Uterus (tissue), 3 donors: ENCODE measurements at regions not wholly inside any gene's neighbourhood (a gene's known extent, or its start where the extent isn't known, plus 50 kb on each side); places are given as distances from the start of the nearest gene placed in this dataset.

Experiments used
- DNase-seq, 2 donors: peaks; one replicate each; pipeline ENCODE4 v3.0.0-alpha.2; 2019 to 2020
- H3K27ac ChIP-seq, 2 donors: fragments of 200-600 bp; sonication (generic); 1 replicate in 1 of 2; 2 replicates in 1 of 2; pipeline ENCODE4 v1.5.1; 2016 to 2018
- H3K27me3 ChIP-seq, 2 donors: fragments of 200-600 bp; sonication (generic); one replicate each; pipeline ENCODE4 v1.5.1; 2018 to 2019; ENCODE audit warnings: control low read depth in 1 of 2
- H3K36me3 ChIP-seq, 2 donors: fragments of 200-600 bp; sonication (generic); one replicate each; pipeline ENCODE4 v1.5.1; 2019; ENCODE audit warnings: control low read depth in 1 of 2
- H3K4me1 ChIP-seq, 2 donors: fragments of 200-600 bp; sonication (generic); one replicate each; pipeline ENCODE4 v1.5.1; 2018 to 2019; ENCODE audit warnings: control low read depth in 1 of 2
- H3K4me3 ChIP-seq, 2 donors: fragments of 200-600 bp; sonication (generic); 1 replicate in 1 of 2; 2 replicates in 1 of 2; pipeline ENCODE4 v1.5.1; 2018 to 2019; ENCODE audit warnings: mild to moderate bottlenecking in 1 of 2
- H3K9me3 ChIP-seq, 2 donors: fragments of 200-600 bp; sonication (generic); one replicate each; pipeline ENCODE4 v1.5.1; 2019; ENCODE audit warnings: control low read depth in 1 of 2
- POLR2A ChIP-seq, 2 donors: fragments of 450-650 bp; IDR thresholded peaks; one replicate each; pipeline ENCODE4 v1.6.1; 2016; ENCODE audit warnings: antibody characterized with exemption in 2 of 2, mild to moderate bottlenecking in 1 of 2, moderate library complexity in 1 of 2
- intact Hi-C: fragments of 100-400 bp; cut with DNase I; formaldehyde crosslinking; loops from one replicate; pipeline ENCODE4 v1.15.1; 2023; ENCODE audit warnings: low total_unique reads
- TF ChIP-seq, protein P1 (sequence below), 4 experiments: fragments of 200-600 bp in 2 of 4; fragments of 450-650 bp in 2 of 4; sonication (generic) in 2 of 4; IDR thresholded peaks; one replicate each; pipeline ENCODE4 v1.5.1; 2016 to 2019; ENCODE audit warnings: antibody characterized with exemption in 4 of 4, mild to moderate bottlenecking in 2 of 4, moderate library complexity in 1 of 4
- donor health status: DM: yes; HTN: yes; CAD: no.

DNA sequence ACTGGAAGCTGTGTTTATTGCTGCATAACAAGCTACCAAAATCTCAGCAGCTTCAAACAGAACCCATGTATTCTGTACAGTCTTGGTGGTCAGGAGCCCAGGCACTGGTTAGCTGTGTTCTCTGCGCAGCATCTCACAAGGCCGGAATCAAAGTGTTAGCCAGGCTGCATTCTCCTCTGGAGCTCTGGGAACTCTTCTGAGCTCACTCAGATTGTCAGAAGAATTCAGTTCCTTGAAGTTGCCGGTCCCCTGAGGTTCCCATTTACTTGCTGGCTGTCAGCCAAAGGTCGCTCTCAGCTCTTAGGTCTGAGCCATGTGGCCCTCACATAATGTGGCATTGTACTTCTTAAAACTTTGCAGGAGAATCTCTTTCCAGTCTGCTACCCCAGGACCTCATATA is 123.6 kb upstream of the SMIM21 start:
- no peak overlapping the region for H3K27ac ChIP-seq
- no peak overlapping the region for H3K4me3 ChIP-seq
- DNase-seq, result no peak
- intact Hi-C loops, result no loop called here
- H3K27me3 ChIP-seq, result no peaks in the 10 kb centered on the region
- H3K36me3 ChIP-seq, result no peaks in the 10 kb centered on the region
- H3K9me3 ChIP-seq, result no peaks in the 10 kb centered on the region
- H3K4me1 ChIP-seq, result no peaks in the 10 kb centered on the region
- TF ChIP-seq, protein P1, sequence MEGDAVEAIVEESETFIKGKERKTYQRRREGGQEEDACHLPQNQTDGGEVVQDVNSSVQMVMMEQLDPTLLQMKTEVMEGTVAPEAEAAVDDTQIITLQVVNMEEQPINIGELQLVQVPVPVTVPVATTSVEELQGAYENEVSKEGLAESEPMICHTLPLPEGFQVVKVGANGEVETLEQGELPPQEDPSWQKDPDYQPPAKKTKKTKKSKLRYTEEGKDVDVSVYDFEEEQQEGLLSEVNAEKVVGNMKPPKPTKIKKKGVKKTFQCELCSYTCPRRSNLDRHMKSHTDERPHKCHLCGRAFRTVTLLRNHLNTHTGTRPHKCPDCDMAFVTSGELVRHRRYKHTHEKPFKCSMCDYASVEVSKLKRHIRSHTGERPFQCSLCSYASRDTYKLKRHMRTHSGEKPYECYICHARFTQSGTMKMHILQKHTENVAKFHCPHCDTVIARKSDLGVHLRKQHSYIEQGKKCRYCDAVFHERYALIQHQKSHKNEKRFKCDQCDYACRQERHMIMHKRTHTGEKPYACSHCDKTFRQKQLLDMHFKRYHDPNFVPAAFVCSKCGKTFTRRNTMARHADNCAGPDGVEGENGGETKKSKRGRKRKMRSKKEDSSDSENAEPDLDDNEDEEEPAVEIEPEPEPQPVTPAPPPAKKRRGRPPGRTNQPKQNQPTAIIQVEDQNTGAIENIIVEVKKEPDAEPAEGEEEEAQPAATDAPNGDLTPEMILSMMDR (IDR thresholded peaks at IDR 0.05), result no peak
- no peak for TF ChIP-seq POLR2A (IDR thresholded peaks at IDR 0.05)

DNA sequence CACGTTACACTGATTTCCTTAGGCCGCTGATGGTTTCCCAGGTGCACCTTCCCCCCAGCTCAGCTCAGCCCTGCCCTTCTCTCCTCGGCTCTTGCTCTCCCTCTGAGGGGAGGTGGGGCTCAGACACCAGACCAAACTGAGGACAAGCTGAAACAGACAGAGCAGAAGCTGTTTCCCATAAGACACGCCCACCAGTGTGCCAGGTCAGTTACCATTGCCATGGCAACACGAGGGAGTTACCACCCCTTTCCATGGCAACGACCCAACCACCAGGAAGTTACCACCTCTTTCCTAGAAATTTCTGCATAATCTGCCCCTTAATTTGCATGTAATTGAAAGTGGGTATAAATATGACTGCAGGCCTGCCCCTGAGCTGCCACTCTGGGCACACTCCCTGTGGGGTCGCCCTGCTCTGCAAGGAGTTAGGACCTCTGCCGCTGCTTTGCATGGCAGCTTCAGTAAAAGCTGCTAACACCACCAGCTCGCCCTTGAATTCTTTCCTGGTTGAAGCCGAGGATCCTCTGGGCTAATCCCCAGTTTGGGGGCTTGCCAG is 120.9 kb upstream of the SMIM21 start:
- no peaks in the 10 kb centered on the region for H3K36me3 ChIP-seq
- intact Hi-C loops, result no loop called here
- DNase-seq, result no peak
- no peak overlapping the region for H3K4me3 ChIP-seq
- TF ChIP-seq POLR2A (IDR thresholded peaks at IDR 0.05), result no peak
- TF ChIP-seq, protein P1 (IDR thresholded peaks at IDR 0.05), result no peak
- no peaks in the 10 kb centered on the region for H3K4me1 ChIP-seq
- H3K27ac ChIP-seq, result no peak overlapping the region
- no peaks in the 10 kb centered on the region for H3K9me3 ChIP-seq
- no peaks in the 10 kb centered on the region for H3K27me3 ChIP-seq

- Histone ChIP-seq H3K27ac (no peak overlapping the region), H3K9me3 (no peaks in the 10 kb centered on the region), H3K27me3 (no peaks in the 10 kb centered on the region), H3K4me3 (no peak overlapping the region), H3K4me1 (no peaks in the 10 kb centered on the region), H3K36me3 (no peaks in the 10 kb centered on the region)
- DNase-seq, result no peak
- no peak for TF ChIP-seq POLR2A (IDR thresholded peaks at IDR 0.05)
- TF ChIP-seq, protein P1 (IDR thresholded peaks at IDR 0.05), result no peak
- intact Hi-C loops, result no loop called here
These were observed 119.5 kb upstream of the SMIM21 start for GRCh38 chr18:75546964-75547363.

- DNase-seq, result no peak
- no peak overlapping the region for H3K4me3 ChIP-seq
- H3K27ac ChIP-seq, result no peak overlapping the region
- intact Hi-C loops, result no loop called here
- H3K27me3 ChIP-seq, result no peaks in the 10 kb centered on the region
- TF ChIP-seq POLR2A (IDR thresholded peaks at IDR 0.05), result no peak
- TF ChIP-seq, protein P1 (IDR thresholded peaks at IDR 0.05), result no peak
- no peaks in the 10 kb centered on the region for H3K9me3 ChIP-seq
- no peaks in the 10 kb centered on the region for H3K4me1 ChIP-seq
- no peaks in the 10 kb centered on the region for H3K36me3 ChIP-seq
These were observed 117.7 kb upstream of the SMIM21 start for GRCh38 chr18:75545189-75545588.

DNA sequence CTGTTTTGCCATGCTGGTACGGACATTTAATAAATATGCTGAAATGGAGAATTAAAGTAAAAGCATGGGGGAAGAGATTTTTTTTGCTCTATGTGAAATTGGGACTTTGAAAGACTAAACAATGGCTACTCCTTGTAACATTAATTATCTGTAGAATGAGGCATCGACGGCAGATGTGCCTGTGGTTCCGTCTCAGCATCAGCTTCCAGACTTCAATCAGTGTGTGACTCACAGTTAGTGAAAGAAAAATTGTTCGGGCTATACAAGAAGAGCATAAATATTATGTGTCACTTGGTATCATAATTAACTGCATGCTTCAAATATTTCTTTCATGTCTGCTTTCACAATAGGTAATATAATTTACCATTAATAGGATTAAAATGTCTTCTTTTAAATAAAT is 117.0 kb upstream of the SMIM21 start:
- no peaks in the 10 kb centered on the region for H3K4me1 ChIP-seq
- intact Hi-C loops, result no loop called here
- DNase-seq, result no peak
- H3K9me3 ChIP-seq, result no peaks in the 10 kb centered on the region
- H3K27me3 ChIP-seq, result no peaks in the 10 kb centered on the region
- no peaks in the 10 kb centered on the region for H3K36me3 ChIP-seq
- H3K27ac ChIP-seq, result no peak overlapping the region
- no peak overlapping the region for H3K4me3 ChIP-seq
- TF ChIP-seq, protein P1 (IDR thresholded peaks at IDR 0.05), result no peak
- TF ChIP-seq POLR2A (IDR thresholded peaks at IDR 0.05), result no peak
